HFFc6 (cell line): ENCODE measurements at regions not wholly inside any gene's neighbourhood (a gene's known extent, or its start where the extent isn't known, plus 50 kb on each side); places are given as distances from the start of the nearest gene placed in this dataset.

Source experiments
- DNase-seq: peaks from one replicate; pipeline ENCODE4 v3.0.0-alpha.2; 2018
- H3K27ac Mint-ChIP-seq: 2 replicates; pipeline ENCODE4 v1.8.0; 2020; ENCODE audit warnings: mild to moderate bottlenecking, mixed read lengths
- H3K27me3 Mint-ChIP-seq: 2 replicates; pipeline ENCODE4 v1.8.0; 2021; ENCODE audit warnings: mild to moderate bottlenecking, moderate library complexity, mixed read lengths; ENCODE audit not compliant: insufficient read depth
- H3K36me3 Mint-ChIP-seq: 2 replicates; pipeline ENCODE4 v1.8.0; 2021; ENCODE audit warnings: low read depth, mixed read lengths
- H3K4me1 Mint-ChIP-seq: 2 replicates; pipeline ENCODE4 v1.8.0; 2020; ENCODE audit warnings: low read depth, mixed read lengths
- H3K4me3 Mint-ChIP-seq: 2 replicates; pipeline ENCODE4 v1.8.0; 2020; ENCODE audit warnings: mild to moderate bottlenecking, moderate library complexity, mixed read lengths
- H3K9me3 Mint-ChIP-seq: 2 replicates; pipeline ENCODE4 v1.8.0; 2020; ENCODE audit warnings: mild to moderate bottlenecking, mixed read lengths
- CTCF ChIP-seq: fragments of 200-600 bp; sonication (generic); IDR thresholded peaks from 2 replicates; pipeline ENCODE4 v1.5.0; 2021; ENCODE audit warnings: antibody characterized with exemption, mild to moderate bottlenecking

GRCh38 chr10:55223352-55223751, 422.3 kb upstream of the PCDH15 start:
- TF ChIP-seq CTCF, result no peak
- DNase-seq, result no peak
- Mint-ChIP-seq H3K4me3 (no peak overlapping the region), H3K36me3 (no peaks in the 10 kb centered on the region), H3K27ac (no peak overlapping the region), H3K9me3 (no peaks in the 10 kb centered on the region; the same call in 1 of the 2 replicates), H3K27me3 (no peaks in the 10 kb centered on the region), H3K4me1 (no peaks in the 10 kb centered on the region)

- Mint-ChIP-seq H3K27me3 (no peaks in the 10 kb centered on the region), H3K4me3 (no peak overlapping the region), H3K27ac (no peak overlapping the region), H3K4me1 (no peaks in the 10 kb centered on the region), H3K36me3 (no peaks in the 10 kb centered on the region), H3K9me3 (no peaks in the 10 kb centered on the region; the same call in 1 of the 2 replicates)
- no peak for DNase-seq
- no peak for TF ChIP-seq CTCF
Observed at GRCh38 chr10:55220975-55221374, 419.9 kb upstream of the PCDH15 start.

GRCh38 chr10:55215699-55216098, 414.7 kb upstream of the PCDH15 start:
- Mint-ChIP-seq H3K4me3 (no peak overlapping the region), H3K36me3 (no peaks in the 10 kb centered on the region), H3K27me3 (no peaks in the 10 kb centered on the region), H3K9me3 (peaks cover 4% of the 10 kb centered on the region; the same call in 1 of the 2 replicates), H3K4me1 (no peaks in the 10 kb centered on the region), H3K27ac (no peak overlapping the region)
- TF ChIP-seq CTCF, result no peak
- DNase-seq, result no peak

- Mint-ChIP-seq H3K27ac (no peak overlapping the region), H3K36me3 (no peaks in the 10 kb centered on the region), H3K4me1 (no peaks in the 10 kb centered on the region), H3K9me3 (peaks cover 8% of the 10 kb centered on the region), H3K4me3 (no peak overlapping the region), H3K27me3 (no peaks in the 10 kb centered on the region)
- DNase-seq, result no peak
- no peak for TF ChIP-seq CTCF
Observed at GRCh38 chr10:55214608-55215007, 413.6 kb upstream of the PCDH15 start.

GRCh38 chr10:55212051-55212450, 411.0 kb upstream of the PCDH15 start:
- Mint-ChIP-seq H3K9me3 (peaks cover 16% of the 10 kb centered on the region), H3K27me3 (no peaks in the 10 kb centered on the region), H3K4me1 (no peaks in the 10 kb centered on the region), H3K27ac (no peak overlapping the region), H3K36me3 (no peaks in the 10 kb centered on the region), H3K4me3 (no peak overlapping the region)
- no peak for DNase-seq
- no peak for TF ChIP-seq CTCF

GRCh38 chr10:55203874-55204273, 402.8 kb upstream of the PCDH15 start:
- Mint-ChIP-seq H3K4me3 (no peak overlapping the region), H3K36me3 (no peaks in the 10 kb centered on the region), H3K27me3 (no peaks in the 10 kb centered on the region), H3K4me1 (no peaks in the 10 kb centered on the region), H3K9me3 (peaks cover 11% of the 10 kb centered on the region), H3K27ac (no peak overlapping the region)
- no peak for DNase-seq
- TF ChIP-seq CTCF, result no peak
